Gastrocnemius medialis (tissue), 4 donors: ENCODE measurements at regions not wholly inside any gene's neighbourhood (a gene's known extent, or its start where the extent isn't known, plus 50 kb on each side); places are given as distances from the start of the nearest gene placed in this dataset.

ENCODE experiments used
- ATAC-seq, 2 donors: fragments of 150-250 bp; one replicate each; pipeline ENCODE4 v1.9.1; 2016
- DNase-seq, 2 donors: peaks; one replicate each; pipeline ENCODE4 v3.0.0-alpha.2; 2019
- H3K27ac ChIP-seq, 4 donors: fragments of 200-600 bp; sonication (generic); 1 replicate in 1 of 4; 2 replicates in 3 of 4; pipeline ENCODE4 v1.5.1; 2016 to 2018; ENCODE audit warnings: mild to moderate bottlenecking in 2 of 4, moderate library complexity in 1 of 4
- H3K27me3 ChIP-seq, 3 donors: fragments of 200-600 bp; sonication (generic) in 2 of 3; 1 replicate in 1 of 3; 2 replicates in 2 of 3; pipeline versions ENCODE4 v1.5.1 to v1.6.0; 2016 to 2019; ENCODE audit warnings: mild to moderate bottlenecking in 1 of 3, moderate library complexity in 1 of 3
- H3K36me3 ChIP-seq, 2 donors: fragments of 200-600 bp; sonication (generic) in 1 of 2; one replicate each; pipeline ENCODE4 v1.5.1; 2017 to 2018
- H3K4me1 ChIP-seq, 2 donors: fragments of 200-600 bp; sonication (generic) in 1 of 2; one replicate each; pipeline ENCODE4 v1.5.1; 2016 to 2017; ENCODE audit warnings: mild to moderate bottlenecking in 2 of 2
- H3K4me3 ChIP-seq, 4 donors: fragments of 200-600 bp; sonication (generic) in 3 of 4; 1 replicate in 1 of 4; 2 replicates in 3 of 4; pipeline ENCODE4 v1.5.1; 2016 to 2019; ENCODE audit warnings: mild to moderate bottlenecking in 2 of 4
- H3K9me3 ChIP-seq, 3 donors: fragments of 200-600 bp; sonication (generic) in 2 of 3; 1 replicate in 1 of 3; 2 replicates in 2 of 3; pipeline ENCODE4 v1.5.1; 2016 to 2019
- CTCF ChIP-seq, 5 experiments: fragments of 450-650 bp in 3 of 5; fragments of 200-600 bp in 2 of 5; sonication (generic) in 2 of 5; IDR thresholded peaks in 4 of 5; conservative IDR thresholded peaks in 1 of 5; 1 replicate in 4 of 5; 2 replicates in 1 of 5; pipeline ENCODE4 v1.5.1; 2016 to 2019; ENCODE audit warnings: antibody characterized with exemption in 5 of 5, mild to moderate bottlenecking in 3 of 5, moderate library complexity in 3 of 5
- POLR2A ChIP-seq, 2 donors: fragments of 450-650 bp; IDR thresholded peaks; one replicate each; pipeline ENCODE4 v1.6.1; 2017; ENCODE audit warnings: antibody characterized with exemption in 2 of 2, mild to moderate bottlenecking in 2 of 2, moderate library complexity in 2 of 2
- in situ Hi-C, 4 donors: fragments of 200-750 bp; cut with MboI; loops; one replicate each; pipeline versions ENCODE4 v1.15.0 to v1.8.0; 2017; ENCODE audit warnings: low sequenced_read_pairs in 4 of 4
- intact Hi-C: fragments of 100-400 bp; cut with DNase I; formaldehyde crosslinking; loops from one replicate; pipeline ENCODE4 v1.15.1; 2023; ENCODE audit warnings: low total_unique reads

DNA sequence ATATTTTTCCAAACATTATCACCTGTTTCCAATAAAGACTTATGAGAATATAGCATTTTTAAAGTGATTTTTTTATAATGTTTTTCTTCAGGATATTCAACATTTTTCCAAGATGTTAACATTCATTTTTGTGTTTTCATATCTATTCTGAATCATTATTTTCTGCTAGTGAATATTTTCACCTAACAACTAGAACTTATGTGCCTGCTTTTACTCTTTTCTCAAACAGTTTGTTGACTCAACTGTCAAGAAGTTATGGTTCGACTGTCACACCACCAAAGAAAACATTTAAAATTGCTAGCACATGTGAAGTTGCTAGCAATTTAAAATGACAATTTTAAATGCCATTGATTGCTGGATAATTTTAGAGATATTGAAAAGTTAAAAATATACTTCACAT, 343.3 kb upstream of the CDH9 start:
- no peaks in the 10 kb centered on the region for H3K9me3 ChIP-seq
- in situ Hi-C loops = no loop called here
- H3K36me3 ChIP-seq = no peaks in the 10 kb centered on the region
- no peak overlapping the region for H3K27ac ChIP-seq
- intact Hi-C loops = no loop called here
- H3K4me3 ChIP-seq = no peak overlapping the region
- TF ChIP-seq POLR2A (IDR thresholded peaks at IDR 0.05) (no peak), CTCF (IDR thresholded peaks at IDR 0.05 in 4 of 5, conservative IDR thresholded peaks at IDR 0.05 in 1 of 5) (no peak)
- DNase-seq (no peak), ATAC-seq (no peak)
- H3K4me1 ChIP-seq = no peaks in the 10 kb centered on the region
- H3K27me3 ChIP-seq = no peaks in the 10 kb centered on the region

DNA sequence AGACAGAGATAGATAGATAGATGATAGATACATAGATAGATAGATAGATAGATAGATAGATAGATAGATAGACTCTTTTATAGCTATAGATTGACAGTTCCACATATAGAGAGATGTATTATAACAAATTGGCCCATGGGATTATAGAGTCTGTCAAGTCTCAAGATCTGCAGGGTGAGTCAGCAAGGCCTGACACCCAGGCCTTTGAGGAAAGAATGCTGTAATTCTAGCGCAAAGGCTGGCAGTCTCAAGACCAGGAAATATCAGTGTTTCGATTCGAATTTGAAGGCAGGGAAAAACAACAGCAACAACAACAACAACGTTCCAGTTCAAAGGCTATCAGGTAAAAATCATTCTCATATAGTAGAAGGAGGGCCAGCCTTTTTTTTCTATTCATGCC, 339.2 kb upstream of the CDH9 start:
- Histone ChIP-seq H3K4me1 (no peaks in the 10 kb centered on the region), H3K27ac (no peak overlapping the region), H3K36me3 (no peaks in the 10 kb centered on the region), H3K27me3 (no peaks in the 10 kb centered on the region), H3K4me3 (no peak overlapping the region), H3K9me3 (no peaks in the 10 kb centered on the region)
- intact Hi-C loops = no loop called here
- no peak for DNase-seq
- in situ Hi-C loops = no loop called here
- ATAC-seq = no peak
- TF ChIP-seq POLR2A (IDR thresholded peaks at IDR 0.05) (no peak), CTCF (IDR thresholded peaks at IDR 0.05 in 4 of 5, conservative IDR thresholded peaks at IDR 0.05 in 1 of 5) (no peak)

DNA sequence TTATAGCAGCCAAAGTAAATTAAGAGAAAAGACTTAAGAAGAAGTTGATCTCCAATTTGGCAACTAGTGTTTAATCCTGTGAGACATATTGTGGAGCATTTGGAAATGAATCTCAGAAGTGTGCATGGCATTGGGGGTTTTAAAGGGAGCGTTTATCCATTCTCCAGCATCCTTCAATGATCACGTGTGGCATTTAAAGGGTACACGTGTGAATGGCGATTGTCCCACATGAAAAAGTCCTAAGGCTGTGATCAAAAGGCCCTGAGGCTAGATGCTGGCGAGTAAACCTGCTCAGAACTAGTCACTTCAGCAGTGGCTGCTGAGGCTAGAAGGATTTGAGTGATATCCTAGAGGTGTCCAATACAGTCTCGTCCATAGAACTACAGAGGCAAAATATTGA, 315.6 kb upstream of the CDH9 start:
- DNase-seq (no peak), ATAC-seq (no peak)
- Histone ChIP-seq H3K9me3 (no peaks in the 10 kb centered on the region), H3K4me3 (no peak overlapping the region), H3K36me3 (no peaks in the 10 kb centered on the region), H3K27ac (no peak overlapping the region), H3K4me1 (no peaks in the 10 kb centered on the region), H3K27me3 (no peaks in the 10 kb centered on the region)
- in situ Hi-C loops (no loop called here), intact Hi-C loops (no loop called here)
- no peak for TF ChIP-seq CTCF (IDR thresholded peaks at IDR 0.05 in 4 of 5, conservative IDR thresholded peaks at IDR 0.05 in 1 of 5)
- TF ChIP-seq POLR2A (IDR thresholded peaks at IDR 0.05) = no peak

GRCh38 chr5:27353540-27353939, 315.2 kb upstream of the CDH9 start:
- no peaks in the 10 kb centered on the region for H3K36me3 ChIP-seq
- in situ Hi-C loops = no loop called here

More at GRCh38 chr5:27353540-27353939, 315.2 kb upstream of the CDH9 start:
- intact Hi-C loops = no loop called here
- Histone ChIP-seq H3K4me3 (no peak overlapping the region), H3K27me3 (no peaks in the 10 kb centered on the region), H3K4me1 (no peaks in the 10 kb centered on the region), H3K27ac (no peak overlapping the region), H3K9me3 (no peaks in the 10 kb centered on the region)
- no peak for DNase-seq
- TF ChIP-seq POLR2A (IDR thresholded peaks at IDR 0.05) = no peak
- no peak for TF ChIP-seq CTCF (IDR thresholded peaks at IDR 0.05 in 4 of 5, conservative IDR thresholded peaks at IDR 0.05 in 1 of 5)
- ATAC-seq = no peak
